ENCODE measurements at regions not wholly inside any gene's neighbourhood (a gene's known extent, or its start where the extent isn't known, plus 50 kb on each side); places are given as distances from the start of the nearest gene placed in this dataset.

DNA sequence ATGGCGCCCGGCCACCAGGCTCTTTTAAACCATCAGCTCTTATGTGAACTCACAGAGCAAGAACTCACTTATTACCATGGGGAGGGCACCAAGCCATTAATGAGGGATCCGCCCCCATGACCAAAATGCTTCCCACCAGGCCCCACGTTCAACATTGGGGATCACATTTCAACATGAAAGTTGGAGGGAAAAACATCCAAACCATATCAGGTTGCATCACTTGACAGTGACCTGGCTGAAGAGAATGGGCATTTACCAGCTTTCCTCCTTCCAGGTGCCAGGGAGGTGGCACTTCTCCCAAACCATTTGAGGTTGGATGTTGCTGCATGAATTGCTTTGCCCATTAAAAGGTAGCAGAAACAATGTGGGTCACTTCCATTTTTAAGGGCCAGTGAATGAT is 115.6 kb upstream of the TNS3 start:
- H3K9me3 ChIP-seq (ENCODE audit: control insufficient read depth, insufficient read depth, low read depth, low read length), result no peaks in the 10 kb centered on the region
- H3K4me3 ChIP-seq (replicated peaks in 1 of 4; ENCODE audit: control extremely low read depth in 1 of 4, insufficient read depth in 1 of 4, low read depth in 3 of 4, low read length in 4 of 4), result no peak overlapping the region
- H3K4me2 ChIP-seq (ENCODE audit: extremely low read depth, insufficient read depth, low read length), result no peak overlapping the region
- no peaks in the 10 kb centered on the region for H3K79me2 ChIP-seq (ENCODE audit: control insufficient read depth, insufficient read depth, low read length)
- H3K36me3 ChIP-seq (ENCODE audit: control insufficient read depth, insufficient read depth, low read length), result no peaks in the 10 kb centered on the region
- H3K27ac ChIP-seq (ENCODE audit: insufficient read depth, low read length), result no peak overlapping the region
- no peaks in the 10 kb centered on the region for H4K20me1 ChIP-seq (ENCODE audit: control insufficient read depth, extremely low read depth, insufficient read depth, low read length)
- no peak for DNase-seq (ENCODE audit: low read depth in 2 of 2)
- no peaks in the 10 kb centered on the region for H3K4me1 ChIP-seq (ENCODE audit: control insufficient read depth, extremely low read depth, insufficient read depth, low read length)
- H2AFZ ChIP-seq (ENCODE audit: low read length), result no peak overlapping the region
- H3K9ac ChIP-seq (ENCODE audit: insufficient read depth, low read length), result no peak overlapping the region
- no peak for TF ChIP-seq EZH2 (IDR thresholded peaks at IDR 0.05; ENCODE audit: low read length, missing control alignments)
- TF ChIP-seq, protein P1, sequence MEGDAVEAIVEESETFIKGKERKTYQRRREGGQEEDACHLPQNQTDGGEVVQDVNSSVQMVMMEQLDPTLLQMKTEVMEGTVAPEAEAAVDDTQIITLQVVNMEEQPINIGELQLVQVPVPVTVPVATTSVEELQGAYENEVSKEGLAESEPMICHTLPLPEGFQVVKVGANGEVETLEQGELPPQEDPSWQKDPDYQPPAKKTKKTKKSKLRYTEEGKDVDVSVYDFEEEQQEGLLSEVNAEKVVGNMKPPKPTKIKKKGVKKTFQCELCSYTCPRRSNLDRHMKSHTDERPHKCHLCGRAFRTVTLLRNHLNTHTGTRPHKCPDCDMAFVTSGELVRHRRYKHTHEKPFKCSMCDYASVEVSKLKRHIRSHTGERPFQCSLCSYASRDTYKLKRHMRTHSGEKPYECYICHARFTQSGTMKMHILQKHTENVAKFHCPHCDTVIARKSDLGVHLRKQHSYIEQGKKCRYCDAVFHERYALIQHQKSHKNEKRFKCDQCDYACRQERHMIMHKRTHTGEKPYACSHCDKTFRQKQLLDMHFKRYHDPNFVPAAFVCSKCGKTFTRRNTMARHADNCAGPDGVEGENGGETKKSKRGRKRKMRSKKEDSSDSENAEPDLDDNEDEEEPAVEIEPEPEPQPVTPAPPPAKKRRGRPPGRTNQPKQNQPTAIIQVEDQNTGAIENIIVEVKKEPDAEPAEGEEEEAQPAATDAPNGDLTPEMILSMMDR (conservative IDR thresholded peaks at IDR 0.05 in 1 of 2, IDR thresholded peaks at IDR 0.05 in 1 of 2; ENCODE audit: low read depth in 1 of 2, low read length in 2 of 2), result no peak
- no peaks in the 10 kb centered on the region for H3K27me3 ChIP-seq (ENCODE audit: control insufficient read depth, insufficient read depth, low read length)

DNA sequence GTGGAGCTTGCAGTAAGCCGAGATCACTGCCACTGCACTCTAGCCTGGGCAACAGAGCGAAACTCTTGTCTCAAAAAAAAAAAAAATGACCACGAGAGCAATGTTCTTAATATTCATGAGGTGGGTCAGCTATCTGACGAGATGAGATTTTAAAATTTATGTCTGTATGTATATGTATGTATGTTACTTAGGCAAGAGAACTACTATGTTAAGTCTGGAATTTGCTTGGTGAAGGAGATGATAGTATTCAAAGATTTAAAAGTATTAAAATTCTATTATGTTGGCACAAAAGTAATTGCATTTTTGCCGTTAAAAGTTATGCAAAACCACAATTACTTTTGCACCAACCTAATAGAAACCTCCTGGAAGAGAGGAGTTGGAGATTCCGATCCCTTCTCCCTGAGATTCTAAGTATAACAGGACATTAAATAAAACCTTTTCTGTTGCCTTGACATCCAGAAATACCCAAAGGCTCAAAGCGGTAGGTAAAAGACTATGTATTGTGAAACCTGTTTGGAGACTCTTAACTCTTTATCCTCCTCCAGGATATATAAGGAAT is 114.3 kb upstream of the TNS3 start:
- no peaks in the 10 kb centered on the region for H3K36me3 ChIP-seq (ENCODE audit: control insufficient read depth, insufficient read depth, low read length)
- no peak overlapping the region for H3K4me2 ChIP-seq (ENCODE audit: extremely low read depth, insufficient read depth, low read length)
- no peak overlapping the region for H3K9ac ChIP-seq (ENCODE audit: insufficient read depth, low read length)
- no peaks in the 10 kb centered on the region for H3K27me3 ChIP-seq (ENCODE audit: control insufficient read depth, insufficient read depth, low read length)
- H3K27ac ChIP-seq (ENCODE audit: insufficient read depth, low read length), result no peak overlapping the region
- no peak for TF ChIP-seq EZH2 (IDR thresholded peaks at IDR 0.05; ENCODE audit: low read length, missing control alignments)
- TF ChIP-seq, protein P1 (conservative IDR thresholded peaks at IDR 0.05 in 1 of 2, IDR thresholded peaks at IDR 0.05 in 1 of 2; ENCODE audit: low read depth in 1 of 2, low read length in 2 of 2), result no peak
- no peaks in the 10 kb centered on the region for H3K4me1 ChIP-seq (ENCODE audit: control insufficient read depth, extremely low read depth, insufficient read depth, low read length)
- H3K9me3 ChIP-seq (ENCODE audit: control insufficient read depth, insufficient read depth, low read depth, low read length), result no peaks in the 10 kb centered on the region
- no peak overlapping the region for H3K4me3 ChIP-seq (replicated peaks in 1 of 4; ENCODE audit: control extremely low read depth in 1 of 4, insufficient read depth in 1 of 4, low read depth in 3 of 4, low read length in 4 of 4)
- no peak for DNase-seq (ENCODE audit: low read depth in 2 of 2)
- H2AFZ ChIP-seq (ENCODE audit: low read length), result no peak overlapping the region
- H4K20me1 ChIP-seq (ENCODE audit: control insufficient read depth, extremely low read depth, insufficient read depth, low read length), result no peaks in the 10 kb centered on the region
- H3K79me2 ChIP-seq (ENCODE audit: control insufficient read depth, insufficient read depth, low read length), result no peaks in the 10 kb centered on the region

DNA sequence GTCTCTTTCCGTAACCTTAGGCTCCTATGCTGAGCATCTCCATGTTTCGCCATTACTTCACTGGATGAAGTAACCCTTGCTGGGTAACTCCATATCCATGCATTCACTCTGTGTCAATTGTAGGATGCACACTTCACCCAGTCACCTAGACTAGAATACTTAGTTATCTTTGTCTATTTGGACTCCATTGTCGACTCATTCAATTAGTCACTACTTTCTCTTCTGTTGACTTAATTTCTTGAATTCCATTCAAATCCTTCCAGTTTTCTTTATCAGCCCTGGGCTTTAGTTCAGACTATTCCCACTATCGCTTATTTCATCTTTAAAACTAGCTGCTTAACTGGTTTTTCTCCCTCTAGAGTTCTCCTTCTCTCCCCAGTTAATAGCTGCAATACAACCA is 111.3 kb upstream of the TNS3 start:
- H4K20me1 ChIP-seq (ENCODE audit: control insufficient read depth, extremely low read depth, insufficient read depth, low read length), result no peaks in the 10 kb centered on the region
- H3K79me2 ChIP-seq (ENCODE audit: control insufficient read depth, insufficient read depth, low read length), result no peaks in the 10 kb centered on the region
- H3K4me2 ChIP-seq (ENCODE audit: extremely low read depth, insufficient read depth, low read length), result no peak overlapping the region
- TF ChIP-seq EZH2 (IDR thresholded peaks at IDR 0.05; ENCODE audit: low read length, missing control alignments), result no peak
- TF ChIP-seq, protein P1 (conservative IDR thresholded peaks at IDR 0.05 in 1 of 2, IDR thresholded peaks at IDR 0.05 in 1 of 2; ENCODE audit: low read depth in 1 of 2, low read length in 2 of 2), result no peak
- H3K27me3 ChIP-seq (ENCODE audit: control insufficient read depth, insufficient read depth, low read length), result no peaks in the 10 kb centered on the region
- H3K27ac ChIP-seq (ENCODE audit: insufficient read depth, low read length), result no peak overlapping the region
- H2AFZ ChIP-seq (ENCODE audit: low read length), result no peak overlapping the region
- no peaks in the 10 kb centered on the region for H3K4me1 ChIP-seq (ENCODE audit: control insufficient read depth, extremely low read depth, insufficient read depth, low read length)
- no peaks in the 10 kb centered on the region for H3K9me3 ChIP-seq (ENCODE audit: control insufficient read depth, insufficient read depth, low read depth, low read length)
- no peak overlapping the region for H3K9ac ChIP-seq (ENCODE audit: insufficient read depth, low read length)
- DNase-seq (ENCODE audit: low read depth in 2 of 2), result peak in 1 of 2 donors; percentile 72
- no peaks in the 10 kb centered on the region for H3K36me3 ChIP-seq (ENCODE audit: control insufficient read depth, insufficient read depth, low read length)
- H3K4me3 ChIP-seq (replicated peaks in 1 of 4; ENCODE audit: control extremely low read depth in 1 of 4, insufficient read depth in 1 of 4, low read depth in 3 of 4, low read length in 4 of 4), result no peak overlapping the region

Data from fibroblast of lung (primary cell).